ENCODE measurements at regions not wholly inside any gene's neighbourhood (a gene's known extent, or its start where the extent isn't known, plus 50 kb on each side); places are given as distances from the start of the nearest gene placed in this dataset.
A peak's percentile ranks its signal among the peaks of the same experiment; 100 is the strongest.

DNA sequence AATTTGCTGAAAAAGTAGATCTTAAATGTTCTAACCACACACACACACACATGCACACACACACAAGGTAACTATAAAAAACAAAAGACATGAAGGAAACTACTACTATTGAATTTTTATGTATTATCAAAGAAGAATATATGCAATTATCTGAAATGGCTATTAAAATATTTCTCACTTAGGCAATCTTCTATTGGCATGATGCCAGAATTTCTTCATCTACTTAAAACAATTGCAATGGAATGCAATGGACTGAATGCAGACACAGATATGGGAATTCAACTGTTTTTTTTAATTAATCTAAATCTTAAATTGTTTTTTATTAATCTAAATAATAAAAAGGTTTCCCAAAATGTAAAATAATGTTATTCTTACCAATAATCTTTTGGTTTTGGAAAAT lies 152.6 kb upstream of the SMLR1 start:
- Histone ChIP-seq H3K36me3 (ENCODE audit: control insufficient read depth, insufficient read depth, low read length) (no peaks in the 10 kb centered on the region), H3K27me3 (replicated peaks; ENCODE audit: control insufficient read depth, insufficient read depth, low read length) (no peaks in the 10 kb centered on the region), H3K4me3 (replicated peaks; ENCODE audit: low read depth, low read length) (no peak overlapping the region)
- DNase-seq (ENCODE audit: extremely low read depth, insufficient read length): no peak
- TF ChIP-seq, protein P1, sequence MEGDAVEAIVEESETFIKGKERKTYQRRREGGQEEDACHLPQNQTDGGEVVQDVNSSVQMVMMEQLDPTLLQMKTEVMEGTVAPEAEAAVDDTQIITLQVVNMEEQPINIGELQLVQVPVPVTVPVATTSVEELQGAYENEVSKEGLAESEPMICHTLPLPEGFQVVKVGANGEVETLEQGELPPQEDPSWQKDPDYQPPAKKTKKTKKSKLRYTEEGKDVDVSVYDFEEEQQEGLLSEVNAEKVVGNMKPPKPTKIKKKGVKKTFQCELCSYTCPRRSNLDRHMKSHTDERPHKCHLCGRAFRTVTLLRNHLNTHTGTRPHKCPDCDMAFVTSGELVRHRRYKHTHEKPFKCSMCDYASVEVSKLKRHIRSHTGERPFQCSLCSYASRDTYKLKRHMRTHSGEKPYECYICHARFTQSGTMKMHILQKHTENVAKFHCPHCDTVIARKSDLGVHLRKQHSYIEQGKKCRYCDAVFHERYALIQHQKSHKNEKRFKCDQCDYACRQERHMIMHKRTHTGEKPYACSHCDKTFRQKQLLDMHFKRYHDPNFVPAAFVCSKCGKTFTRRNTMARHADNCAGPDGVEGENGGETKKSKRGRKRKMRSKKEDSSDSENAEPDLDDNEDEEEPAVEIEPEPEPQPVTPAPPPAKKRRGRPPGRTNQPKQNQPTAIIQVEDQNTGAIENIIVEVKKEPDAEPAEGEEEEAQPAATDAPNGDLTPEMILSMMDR (IDR thresholded peaks at IDR 0.05; ENCODE audit: insufficient read depth, low read length, poor library complexity, severe bottlenecking): no peak

DNA sequence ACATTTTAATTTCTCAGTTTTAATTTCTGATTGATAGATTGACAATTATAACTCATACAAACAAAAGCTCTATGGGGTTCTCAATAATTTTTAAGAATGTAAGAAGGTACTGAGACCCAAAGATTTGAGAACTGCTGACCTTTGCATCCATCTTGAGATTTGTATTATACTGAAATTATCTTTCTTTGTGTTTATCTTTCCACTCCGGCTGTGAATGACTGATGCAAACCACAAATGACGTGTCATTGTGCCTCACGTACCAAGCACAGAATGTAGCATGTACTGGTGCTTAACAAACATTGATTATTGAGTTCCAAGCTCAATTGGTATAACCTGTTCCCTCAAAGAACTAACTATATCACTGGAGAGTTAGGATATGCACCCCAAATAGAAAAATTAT lies 152.1 kb upstream of the SMLR1 start:
- Histone ChIP-seq H3K4me3 (replicated peaks; ENCODE audit: low read depth, low read length) (no peak overlapping the region), H3K36me3 (ENCODE audit: control insufficient read depth, insufficient read depth, low read length) (no peaks in the 10 kb centered on the region), H3K27me3 (replicated peaks; ENCODE audit: control insufficient read depth, insufficient read depth, low read length) (no peaks in the 10 kb centered on the region)
- no peak for DNase-seq (ENCODE audit: extremely low read depth, insufficient read length)
- TF ChIP-seq, protein P1 (IDR thresholded peaks at IDR 0.05; ENCODE audit: insufficient read depth, low read length, poor library complexity, severe bottlenecking): no peak

DNA sequence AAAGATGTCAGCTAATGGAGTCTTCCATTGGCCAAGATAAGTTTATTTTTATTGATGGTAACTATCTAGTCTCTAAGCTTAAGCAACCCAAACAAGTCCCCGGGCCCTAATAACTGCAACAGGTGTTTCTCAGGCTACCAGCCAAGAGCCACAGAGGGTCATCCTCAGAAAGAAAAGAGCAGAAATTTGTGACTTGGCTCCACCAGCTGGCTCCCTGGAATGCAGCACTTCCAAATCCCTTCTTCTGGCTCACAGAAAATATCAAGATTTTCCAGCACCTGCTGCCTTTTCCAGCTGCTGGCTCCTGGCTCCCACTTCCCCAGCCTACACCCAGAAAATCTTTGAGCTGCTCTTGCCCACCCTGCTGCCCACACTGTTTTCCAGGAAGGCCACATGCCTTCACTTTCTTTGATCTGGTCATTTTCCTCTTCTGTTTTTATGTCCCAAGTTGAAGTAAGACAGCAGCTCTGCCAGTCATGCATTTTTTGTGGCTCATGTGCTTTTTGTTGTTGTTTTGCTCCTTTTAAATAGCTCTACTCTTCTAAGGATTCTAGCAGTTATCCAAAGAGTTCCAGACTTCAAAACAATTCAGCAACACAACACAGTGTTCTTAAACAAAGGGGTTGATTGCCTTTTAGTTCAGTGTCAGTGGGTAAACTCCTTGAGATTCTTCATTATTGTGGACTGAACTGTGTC lies 151.0 kb upstream of the SMLR1 start:
- Histone ChIP-seq H3K27me3 (replicated peaks; ENCODE audit: control insufficient read depth, insufficient read depth, low read length) (no peaks in the 10 kb centered on the region), H3K4me3 (replicated peaks; ENCODE audit: low read depth, low read length) (no peak overlapping the region), H3K36me3 (ENCODE audit: control insufficient read depth, insufficient read depth, low read length) (no peaks in the 10 kb centered on the region)
- DNase-seq (ENCODE audit: extremely low read depth, insufficient read length): no peak
- TF ChIP-seq, protein P1 (IDR thresholded peaks at IDR 0.05; ENCODE audit: insufficient read depth, low read length, poor library complexity, severe bottlenecking): no peak

DNA sequence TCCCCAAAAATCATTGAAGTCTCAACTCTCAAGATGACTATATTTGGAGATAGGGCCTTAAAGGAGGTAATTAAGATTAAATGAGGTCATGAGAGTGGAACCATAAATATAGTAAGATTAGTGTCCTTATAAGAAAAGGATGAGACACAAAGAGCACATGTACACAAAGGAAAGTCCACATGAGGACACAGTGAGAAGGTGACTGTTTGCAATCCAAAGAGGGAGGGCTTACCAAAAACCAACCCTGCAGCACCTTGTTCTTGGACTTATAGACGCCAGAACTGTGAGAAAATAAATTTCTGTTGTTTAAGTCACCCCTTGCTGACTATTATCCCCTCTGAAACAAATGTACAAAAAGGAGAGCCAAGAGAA lies 150.4 kb upstream of the SMLR1 start:
- no peaks in the 10 kb centered on the region for H3K36me3 ChIP-seq (ENCODE audit: control insufficient read depth, insufficient read depth, low read length)
- H3K27me3 ChIP-seq (replicated peaks; ENCODE audit: control insufficient read depth, insufficient read depth, low read length): no peaks in the 10 kb centered on the region
- H3K4me3 ChIP-seq (replicated peaks; ENCODE audit: low read depth, low read length): no peak overlapping the region
- no peak for DNase-seq (ENCODE audit: extremely low read depth, insufficient read length)
- TF ChIP-seq, protein P1 (IDR thresholded peaks at IDR 0.05; ENCODE audit: insufficient read depth, low read length, poor library complexity, severe bottlenecking): no peak

DNA sequence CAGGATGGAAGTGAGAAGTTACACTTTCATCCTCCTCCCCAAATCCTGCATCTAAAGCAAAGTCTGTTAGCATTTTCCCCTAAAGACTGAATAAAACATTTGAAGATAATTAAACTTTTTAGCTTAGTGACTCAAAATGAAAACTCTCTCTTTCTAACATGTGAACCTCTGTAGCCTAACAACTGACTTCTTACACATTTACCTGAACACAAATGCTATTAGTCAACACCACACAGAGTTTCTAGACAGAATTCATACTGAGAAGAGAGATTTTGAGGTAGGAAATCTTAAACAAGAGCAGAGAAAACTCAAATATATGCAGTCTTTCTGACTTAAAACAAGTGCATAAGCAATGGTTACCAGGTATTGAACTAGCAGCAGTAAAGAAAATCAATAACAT lies 149.9 kb upstream of the SMLR1 start:
- TF ChIP-seq, protein P1 (IDR thresholded peaks at IDR 0.05; ENCODE audit: insufficient read depth, low read length, poor library complexity, severe bottlenecking): no peak
- Histone ChIP-seq H3K27me3 (replicated peaks; ENCODE audit: control insufficient read depth, insufficient read depth, low read length) (no peaks in the 10 kb centered on the region), H3K36me3 (ENCODE audit: control insufficient read depth, insufficient read depth, low read length) (no peaks in the 10 kb centered on the region), H3K4me3 (replicated peaks; ENCODE audit: low read depth, low read length) (no peak overlapping the region)
- peak; percentile 15 for DNase-seq (ENCODE audit: extremely low read depth, insufficient read length)

DNA sequence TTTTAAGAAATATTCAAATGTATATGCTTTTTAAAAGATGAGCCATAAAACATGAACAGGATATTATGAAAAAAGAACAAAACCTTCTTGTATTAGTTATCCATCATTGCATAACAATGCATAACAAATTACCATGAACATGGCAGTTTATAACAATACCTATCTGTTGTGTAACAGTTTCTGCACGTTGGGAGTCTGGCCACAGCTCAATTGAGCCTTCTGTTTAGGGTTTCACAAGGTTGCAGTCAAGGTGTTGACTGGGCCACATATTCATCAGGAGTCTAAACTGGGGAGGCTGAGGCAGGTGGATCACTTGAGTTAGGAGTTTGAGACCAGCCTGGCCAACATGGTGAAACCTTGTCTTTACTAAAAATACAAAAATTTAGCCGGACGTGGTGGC lies 149.4 kb upstream of the SMLR1 start:
- no peak for DNase-seq (ENCODE audit: extremely low read depth, insufficient read length)
- H3K36me3 ChIP-seq (ENCODE audit: control insufficient read depth, insufficient read depth, low read length): no peaks in the 10 kb centered on the region
- TF ChIP-seq, protein P1 (IDR thresholded peaks at IDR 0.05; ENCODE audit: insufficient read depth, low read length, poor library complexity, severe bottlenecking): no peak
- no peak overlapping the region for H3K4me3 ChIP-seq (replicated peaks; ENCODE audit: low read depth, low read length)
- no peaks in the 10 kb centered on the region for H3K27me3 ChIP-seq (replicated peaks; ENCODE audit: control insufficient read depth, insufficient read depth, low read length)
